K562 (cell line): ENCODE measurements at regions not wholly inside any gene's neighbourhood (a gene's known extent, or its start where the extent isn't known, plus 50 kb on each side); places are given as distances from the start of the nearest gene placed in this dataset.
A peak's percentile ranks its signal among the peaks of the same experiment; 100 is the strongest.

ENCODE experiments used
- CREB1 ChIP-seq, 2 experiments: sonication (generic) in 1 of 2; formaldehyde crosslinking in 1 of 2; IDR thresholded peaks; 2 replicates each; pipeline versions ENCODE4 v1.6.1 to v1.8.0; 2012 to 2022; ENCODE audit warnings: inconsistent platforms in 1 of 2, mild to moderate bottlenecking in 1 of 2, missing genetic modification reagents in 1 of 2, moderate library complexity in 1 of 2
- CXXC5 ChIP-seq: fragments of 250-450 bp; sonication (Bioruptor Pico); IDR thresholded peaks from 2 replicates; pipeline ENCODE4 v1.8.0; 2022; ENCODE audit warnings: inconsistent platforms, mild to moderate bottlenecking, moderate library complexity
- DMBX1 ChIP-seq: fragments of 250-450 bp; sonication (Bioruptor Pico); IDR thresholded peaks from 2 replicates; pipeline ENCODE4 v1.8.0; 2022; ENCODE audit warnings: inconsistent platforms, mild to moderate bottlenecking, moderate library complexity, borderline replicate concordance
- ELF4 ChIP-seq: fragments of 450-650 bp; formaldehyde crosslinking; IDR thresholded peaks from 2 replicates; pipeline ENCODE4 v1.4.0; 2022; ENCODE audit warnings: missing genetic modification characterization
- FOXA1 ChIP-seq: fragments of 450-650 bp; IDR thresholded peaks from 2 replicates; pipeline ENCODE4 v1.6.1; 2016; ENCODE audit warnings: mild to moderate bottlenecking, borderline replicate concordance
- HNRNPLL ChIP-seq: fragments of 200-400 bp; formaldehyde crosslinking; IDR thresholded peaks from 2 replicates; pipeline ENCODE4 v1.6.1; 2017; ENCODE audit warnings: low read length, low read depth, mild to moderate bottlenecking; ENCODE audit not compliant: poor library complexity, severe bottlenecking
- JUN ChIP-seq, 2 experiments: sonication (generic) in 1 of 2; formaldehyde crosslinking in 1 of 2; IDR thresholded peaks; 2 replicates each; pipeline versions ENCODE4 v1.6.1 to v1.8.0; 2012 to 2022; ENCODE audit warnings: borderline replicate concordance in 2 of 2, mild to moderate bottlenecking in 2 of 2, improper control_type of control experiment in 1 of 2, low read depth in 1 of 2, low read length in 1 of 2, missing genetic modification reagents in 1 of 2
- LCOR ChIP-seq: sonication (generic); formaldehyde crosslinking; IDR thresholded peaks from 2 replicates; pipeline ENCODE4 v1.8.0; 2022; ENCODE audit warnings: mild to moderate bottlenecking, missing genetic modification reagents
- NFRKB ChIP-seq: fragments of 450-650 bp; IDR thresholded peaks from 2 replicates; pipeline ENCODE4 v1.6.1; 2016; ENCODE audit warnings: low read depth
- NR2C1 ChIP-seq, 2 experiments: fragments of 450-650 bp; IDR thresholded peaks; 2 replicates each; pipeline ENCODE4 v1.6.1; 2017; ENCODE audit warnings: mild to moderate bottlenecking in 2 of 2, antibody characterized with exemption in 1 of 2, inconsistent platforms in 1 of 2, missing compliant biosample characterization in 1 of 2, missing genetic modification characterization in 1 of 2
- PCBP1 ChIP-seq: fragments of 200-400 bp; formaldehyde crosslinking; IDR thresholded peaks from 2 replicates; pipeline ENCODE4 v1.6.1; 2018; ENCODE audit warnings: mild to moderate bottlenecking, low read depth, low read length; ENCODE audit not compliant: poor library complexity, severe bottlenecking
- PURB ChIP-seq: sonication (generic); formaldehyde crosslinking; IDR thresholded peaks from 2 replicates; pipeline ENCODE4 v1.9.0; 2021; ENCODE audit warnings: low read depth, mild to moderate bottlenecking, missing genetic modification reagents
- RBBP5 ChIP-seq: fragments of 200-600 bp; sonication (generic); IDR thresholded peaks from 2 replicates; pipeline ENCODE4 v1.6.1; 2012; ENCODE audit warnings: borderline replicate concordance, mild to moderate bottlenecking, low read length, control low read depth, inconsistent platforms; ENCODE audit not compliant: insufficient read depth, poor library complexity, severe bottlenecking
- SP2 ChIP-seq: IDR thresholded peaks from 2 replicates; pipeline ENCODE4 v1.6.1; 2011; ENCODE audit warnings: mild to moderate bottlenecking, low read depth, low read length, moderate library complexity; ENCODE audit not compliant: poor library complexity, severe bottlenecking; ENCODE audit errors: extremely low read depth
- TAL1 ChIP-seq: fragments of 450-650 bp; IDR thresholded peaks from 2 replicates; pipeline ENCODE4 v1.6.1; 2016; ENCODE audit warnings: mild to moderate bottlenecking
- TRIM24 ChIP-seq, 2 experiments: fragments of 450-650 bp; IDR thresholded peaks; 2 replicates each; pipeline ENCODE4 v1.6.1; 2016
- YBX1 ChIP-seq: fragments of 450-650 bp; IDR thresholded peaks from 2 replicates; pipeline ENCODE4 v1.7.1; 2016; ENCODE audit warnings: mild to moderate bottlenecking
- ZNF551 ChIP-seq: fragments of 250-450 bp; sonication (Bioruptor Pico); IDR thresholded peaks from 2 replicates; pipeline ENCODE4 v1.5.0; 2021; ENCODE audit warnings: mild to moderate bottlenecking, moderate library complexity
- TF ChIP-seq, protein P1 (sequence below): fragments of 250-450 bp; sonication (Bioruptor Pico); IDR thresholded peaks from 2 replicates; pipeline ENCODE4 v1.9.0; 2021; ENCODE audit warnings: mild to moderate bottlenecking, inconsistent platforms
- TF ChIP-seq, protein P2 (sequence below): sonication (generic); formaldehyde crosslinking; IDR thresholded peaks from 2 replicates; pipeline ENCODE4 v1.8.1; 2023; ENCODE audit warnings: missing genetic modification reagents, mild to moderate bottlenecking, borderline replicate concordance

DNA sequence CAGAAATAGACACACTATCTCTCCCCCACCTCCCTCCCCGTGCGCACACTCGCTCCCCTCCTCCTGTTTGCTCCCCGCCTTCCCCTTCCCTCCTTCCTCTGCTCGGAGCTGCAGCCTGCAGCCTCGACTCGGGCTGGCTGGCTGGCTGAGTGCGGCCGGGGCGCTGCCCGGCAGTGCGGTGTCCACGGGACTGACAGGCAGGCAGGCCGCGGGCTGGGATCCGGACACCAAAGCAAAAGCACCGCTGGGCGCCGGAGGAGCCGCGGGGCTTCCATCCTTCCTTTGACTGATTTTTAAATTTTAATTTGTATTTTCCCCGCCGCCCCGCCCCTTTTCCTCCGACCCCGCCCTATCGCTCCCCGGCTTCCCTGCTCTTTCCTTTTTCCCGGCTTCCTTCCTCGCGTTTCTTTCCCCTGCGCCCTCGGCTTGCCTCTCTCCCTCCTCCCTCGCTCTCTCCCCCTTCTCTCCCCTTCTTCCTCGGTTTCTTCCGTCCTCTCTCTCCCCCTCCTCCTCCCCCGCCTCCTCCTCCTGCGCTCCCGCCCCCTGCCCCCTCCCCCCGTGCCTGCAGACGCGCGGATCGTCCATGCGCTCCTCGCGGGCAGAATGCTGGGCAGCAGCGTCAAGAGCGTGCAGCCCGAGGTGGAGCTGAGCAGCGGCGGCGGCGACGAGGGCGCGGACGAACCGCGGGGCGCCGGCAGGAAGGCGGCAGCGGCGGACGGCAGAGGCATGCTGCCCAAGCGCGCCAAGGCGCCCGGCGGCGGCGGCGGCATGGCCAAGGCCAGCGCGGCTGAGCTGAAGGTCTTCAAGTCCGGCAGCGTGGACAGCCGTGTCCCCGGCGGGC lies 109.4 kb downstream of the NAV1 start (continued):
- TF ChIP-seq PURB (CRISPR knock-in tag) (no peak), TRIM24 (IDR thresholded peaks at IDR 0.05) (no peak), JUN (IDR thresholded peaks at IDR 0.05; ENCODE audit: borderline replicate concordance, low read depth, low read length) (no peak), JUN (CRISPR knock-in tag; IDR thresholded peaks at IDR 0.05; ENCODE audit: borderline replicate concordance) (0 out of 2 replicates have a peak, but pooled peaks have one; percentile 1), CXXC5 (CRISPR knock-in tag) (peak; percentile 65), RBBP5 (no peak), ELF4 (CRISPR knock-in tag) (0 out of 2 replicates have a peak, but pooled peaks have one; percentile 31), PCBP1 (peak; percentile 30), DMBX1 (no peak), FOXA1 (no peak), LCOR (no peak), SP2 (no peak), ZNF551 (CRISPR knock-in tag) (no peak), HNRNPLL (peak; percentile 71), CREB1 (IDR thresholded peaks at IDR 0.05) (no peak), CREB1 (CRISPR knock-in tag; IDR thresholded peaks at IDR 0.05) (0 out of 2 replicates have a peak, but pooled peaks have one; percentile 14), TAL1 (no peak), NR2C1 (IDR thresholded peaks at IDR 0.05) (no peak), NR2C1 (tag; IDR thresholded peaks at IDR 0.05) (no peak), YBX1 (no peak), NFRKB (no peak)
- TF ChIP-seq, protein P1, sequence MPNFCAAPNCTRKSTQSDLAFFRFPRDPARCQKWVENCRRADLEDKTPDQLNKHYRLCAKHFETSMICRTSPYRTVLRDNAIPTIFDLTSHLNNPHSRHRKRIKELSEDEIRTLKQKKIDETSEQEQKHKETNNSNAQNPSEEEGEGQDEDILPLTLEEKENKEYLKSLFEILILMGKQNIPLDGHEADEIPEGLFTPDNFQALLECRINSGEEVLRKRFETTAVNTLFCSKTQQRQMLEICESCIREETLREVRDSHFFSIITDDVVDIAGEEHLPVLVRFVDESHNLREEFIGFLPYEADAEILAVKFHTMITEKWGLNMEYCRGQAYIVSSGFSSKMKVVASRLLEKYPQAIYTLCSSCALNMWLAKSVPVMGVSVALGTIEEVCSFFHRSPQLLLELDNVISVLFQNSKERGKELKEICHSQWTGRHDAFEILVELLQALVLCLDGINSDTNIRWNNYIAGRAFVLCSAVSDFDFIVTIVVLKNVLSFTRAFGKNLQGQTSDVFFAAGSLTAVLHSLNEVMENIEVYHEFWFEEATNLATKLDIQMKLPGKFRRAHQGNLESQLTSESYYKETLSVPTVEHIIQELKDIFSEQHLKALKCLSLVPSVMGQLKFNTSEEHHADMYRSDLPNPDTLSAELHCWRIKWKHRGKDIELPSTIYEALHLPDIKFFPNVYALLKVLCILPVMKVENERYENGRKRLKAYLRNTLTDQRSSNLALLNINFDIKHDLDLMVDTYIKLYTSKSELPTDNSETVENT (CRISPR knock-in tag), result peak; percentile 54; the same call in 1 of the 2 replicates
- TF ChIP-seq, protein P2, sequence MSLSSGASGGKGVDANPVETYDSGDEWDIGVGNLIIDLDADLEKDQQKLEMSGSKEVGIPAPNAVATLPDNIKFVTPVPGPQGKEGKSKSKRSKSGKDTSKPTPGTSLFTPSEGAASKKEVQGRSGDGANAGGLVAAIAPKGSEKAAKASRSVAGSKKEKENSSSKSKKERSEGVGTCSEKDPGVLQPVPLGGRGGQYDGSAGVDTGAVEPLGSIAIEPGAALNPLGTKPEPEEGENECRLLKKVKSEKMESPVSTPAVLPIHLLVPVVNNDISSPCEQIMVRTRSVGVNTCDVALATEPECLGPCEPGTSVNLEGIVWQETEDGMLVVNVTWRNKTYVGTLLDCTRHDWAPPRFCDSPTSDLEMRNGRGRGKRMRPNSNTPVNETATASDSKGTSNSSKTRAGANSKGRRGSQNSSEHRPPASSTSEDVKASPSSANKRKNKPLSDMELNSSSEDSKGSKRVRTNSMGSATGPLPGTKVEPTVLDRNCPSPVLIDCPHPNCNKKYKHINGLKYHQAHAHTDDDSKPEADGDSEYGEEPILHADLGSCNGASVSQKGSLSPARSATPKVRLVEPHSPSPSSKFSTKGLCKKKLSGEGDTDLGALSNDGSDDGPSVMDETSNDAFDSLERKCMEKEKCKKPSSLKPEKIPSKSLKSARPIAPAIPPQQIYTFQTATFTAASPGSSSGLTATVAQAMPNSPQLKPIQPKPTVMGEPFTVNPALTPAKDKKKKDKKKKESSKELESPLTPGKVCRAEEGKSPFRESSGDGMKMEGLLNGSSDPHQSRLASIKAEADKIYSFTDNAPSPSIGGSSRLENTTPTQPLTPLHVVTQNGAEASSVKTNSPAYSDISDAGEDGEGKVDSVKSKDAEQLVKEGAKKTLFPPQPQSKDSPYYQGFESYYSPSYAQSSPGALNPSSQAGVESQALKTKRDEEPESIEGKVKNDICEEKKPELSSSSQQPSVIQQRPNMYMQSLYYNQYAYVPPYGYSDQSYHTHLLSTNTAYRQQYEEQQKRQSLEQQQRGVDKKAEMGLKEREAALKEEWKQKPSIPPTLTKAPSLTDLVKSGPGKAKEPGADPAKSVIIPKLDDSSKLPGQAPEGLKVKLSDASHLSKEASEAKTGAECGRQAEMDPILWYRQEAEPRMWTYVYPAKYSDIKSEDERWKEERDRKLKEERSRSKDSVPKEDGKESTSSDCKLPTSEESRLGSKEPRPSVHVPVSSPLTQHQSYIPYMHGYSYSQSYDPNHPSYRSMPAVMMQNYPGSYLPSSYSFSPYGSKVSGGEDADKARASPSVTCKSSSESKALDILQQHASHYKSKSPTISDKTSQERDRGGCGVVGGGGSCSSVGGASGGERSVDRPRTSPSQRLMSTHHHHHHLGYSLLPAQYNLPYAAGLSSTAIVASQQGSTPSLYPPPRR (CRISPR knock-in tag), result no peak
